ENCODE measurements at regions not wholly inside any gene's neighbourhood (a gene's known extent, or its start where the extent isn't known, plus 50 kb on each side); places are given as distances from the start of the nearest gene placed in this dataset.

DNA sequence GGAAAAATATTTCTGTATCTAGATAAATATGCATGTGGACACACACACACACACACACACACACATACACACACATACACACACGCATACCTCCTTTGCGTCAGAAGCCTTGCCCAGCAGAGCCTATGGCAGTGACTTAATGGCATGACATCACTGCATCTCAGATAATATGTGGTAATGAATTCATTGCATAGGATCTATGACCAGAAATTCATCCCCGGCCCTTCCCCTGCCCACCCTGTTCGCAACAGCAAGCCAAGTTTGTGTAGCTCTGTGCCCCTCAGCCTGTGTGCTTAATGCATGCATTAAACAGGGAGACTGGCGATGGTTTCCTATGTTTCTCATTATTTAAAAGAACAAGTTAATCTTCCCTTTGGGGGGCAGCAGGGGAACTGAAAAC lies 120.7 kb downstream of the NKX6-1 start:
- TF ChIP-seq, protein P1, sequence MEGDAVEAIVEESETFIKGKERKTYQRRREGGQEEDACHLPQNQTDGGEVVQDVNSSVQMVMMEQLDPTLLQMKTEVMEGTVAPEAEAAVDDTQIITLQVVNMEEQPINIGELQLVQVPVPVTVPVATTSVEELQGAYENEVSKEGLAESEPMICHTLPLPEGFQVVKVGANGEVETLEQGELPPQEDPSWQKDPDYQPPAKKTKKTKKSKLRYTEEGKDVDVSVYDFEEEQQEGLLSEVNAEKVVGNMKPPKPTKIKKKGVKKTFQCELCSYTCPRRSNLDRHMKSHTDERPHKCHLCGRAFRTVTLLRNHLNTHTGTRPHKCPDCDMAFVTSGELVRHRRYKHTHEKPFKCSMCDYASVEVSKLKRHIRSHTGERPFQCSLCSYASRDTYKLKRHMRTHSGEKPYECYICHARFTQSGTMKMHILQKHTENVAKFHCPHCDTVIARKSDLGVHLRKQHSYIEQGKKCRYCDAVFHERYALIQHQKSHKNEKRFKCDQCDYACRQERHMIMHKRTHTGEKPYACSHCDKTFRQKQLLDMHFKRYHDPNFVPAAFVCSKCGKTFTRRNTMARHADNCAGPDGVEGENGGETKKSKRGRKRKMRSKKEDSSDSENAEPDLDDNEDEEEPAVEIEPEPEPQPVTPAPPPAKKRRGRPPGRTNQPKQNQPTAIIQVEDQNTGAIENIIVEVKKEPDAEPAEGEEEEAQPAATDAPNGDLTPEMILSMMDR (IDR thresholded peaks at IDR 0.05) = no peak
- no peak for TF ChIP-seq POLR2A (IDR thresholded peaks at IDR 0.05)
